ENCODE measurements at regions not wholly inside any gene's neighbourhood (a gene's known extent, or its start where the extent isn't known, plus 50 kb on each side); places are given as distances from the start of the nearest gene placed in this dataset.

DNA sequence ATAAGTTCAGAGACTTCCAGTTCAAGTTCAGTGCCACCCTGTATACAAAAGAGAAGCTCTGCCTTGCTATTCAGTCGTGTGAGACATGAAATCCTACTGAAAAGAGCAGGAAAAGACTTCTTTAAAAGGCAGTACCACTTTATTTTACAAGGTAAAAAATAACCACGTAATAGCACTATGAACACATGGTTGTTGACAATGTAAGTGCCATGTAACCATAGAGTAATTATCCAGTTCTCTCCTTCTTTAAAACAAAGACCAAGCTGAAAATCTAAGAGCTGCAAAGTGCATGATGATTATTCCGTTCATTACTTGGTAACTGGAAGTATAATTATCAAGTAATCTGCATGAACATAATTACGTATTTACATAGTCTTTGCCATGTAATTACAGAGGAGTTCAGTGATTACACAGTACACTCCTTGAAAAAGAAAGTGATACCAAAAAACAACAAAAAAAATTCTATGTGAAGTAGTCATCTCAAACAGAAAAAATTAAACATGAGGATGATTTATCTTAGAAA is 288.7 kb downstream of the EFNB2 start:
- Mint-ChIP-seq H3K4me3 (no peak overlapping the region), H3K27me3 (ENCODE audit: low read depth) (no peaks in the 10 kb centered on the region), H3K4me1 (no peaks in the 10 kb centered on the region), H3K36me3 (ENCODE audit: low read depth) (no peaks in the 10 kb centered on the region), H3K9me3 (peaks cover 5% of the 10 kb centered on the region), H3K27ac (no peak overlapping the region)
- TF ChIP-seq, protein P1, sequence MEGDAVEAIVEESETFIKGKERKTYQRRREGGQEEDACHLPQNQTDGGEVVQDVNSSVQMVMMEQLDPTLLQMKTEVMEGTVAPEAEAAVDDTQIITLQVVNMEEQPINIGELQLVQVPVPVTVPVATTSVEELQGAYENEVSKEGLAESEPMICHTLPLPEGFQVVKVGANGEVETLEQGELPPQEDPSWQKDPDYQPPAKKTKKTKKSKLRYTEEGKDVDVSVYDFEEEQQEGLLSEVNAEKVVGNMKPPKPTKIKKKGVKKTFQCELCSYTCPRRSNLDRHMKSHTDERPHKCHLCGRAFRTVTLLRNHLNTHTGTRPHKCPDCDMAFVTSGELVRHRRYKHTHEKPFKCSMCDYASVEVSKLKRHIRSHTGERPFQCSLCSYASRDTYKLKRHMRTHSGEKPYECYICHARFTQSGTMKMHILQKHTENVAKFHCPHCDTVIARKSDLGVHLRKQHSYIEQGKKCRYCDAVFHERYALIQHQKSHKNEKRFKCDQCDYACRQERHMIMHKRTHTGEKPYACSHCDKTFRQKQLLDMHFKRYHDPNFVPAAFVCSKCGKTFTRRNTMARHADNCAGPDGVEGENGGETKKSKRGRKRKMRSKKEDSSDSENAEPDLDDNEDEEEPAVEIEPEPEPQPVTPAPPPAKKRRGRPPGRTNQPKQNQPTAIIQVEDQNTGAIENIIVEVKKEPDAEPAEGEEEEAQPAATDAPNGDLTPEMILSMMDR (IDR thresholded peaks at IDR 0.05; ENCODE audit: unreplicated experiment in 3 of 3), result no peak

DNA sequence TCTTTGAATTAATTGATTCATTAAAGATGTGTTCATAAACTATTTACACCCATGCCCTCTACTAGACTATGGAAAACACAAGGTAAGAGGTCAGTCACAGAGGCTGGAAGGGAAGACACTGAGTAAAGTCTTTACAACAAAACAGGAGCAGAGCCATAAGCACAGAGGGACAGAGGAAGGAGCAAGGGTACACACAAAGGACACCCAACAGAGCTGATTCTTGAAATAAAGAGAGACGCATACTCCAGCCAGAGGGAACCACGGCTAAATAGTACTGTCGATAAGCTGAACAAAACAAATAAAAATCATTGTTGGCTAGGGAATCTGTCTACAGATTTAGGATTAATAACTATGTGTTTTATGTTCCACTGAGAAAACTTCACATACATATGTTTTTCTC is 289.2 kb downstream of the EFNB2 start:
- TF ChIP-seq, protein P1 (IDR thresholded peaks at IDR 0.05; ENCODE audit: unreplicated experiment in 3 of 3), result no peak

DNA sequence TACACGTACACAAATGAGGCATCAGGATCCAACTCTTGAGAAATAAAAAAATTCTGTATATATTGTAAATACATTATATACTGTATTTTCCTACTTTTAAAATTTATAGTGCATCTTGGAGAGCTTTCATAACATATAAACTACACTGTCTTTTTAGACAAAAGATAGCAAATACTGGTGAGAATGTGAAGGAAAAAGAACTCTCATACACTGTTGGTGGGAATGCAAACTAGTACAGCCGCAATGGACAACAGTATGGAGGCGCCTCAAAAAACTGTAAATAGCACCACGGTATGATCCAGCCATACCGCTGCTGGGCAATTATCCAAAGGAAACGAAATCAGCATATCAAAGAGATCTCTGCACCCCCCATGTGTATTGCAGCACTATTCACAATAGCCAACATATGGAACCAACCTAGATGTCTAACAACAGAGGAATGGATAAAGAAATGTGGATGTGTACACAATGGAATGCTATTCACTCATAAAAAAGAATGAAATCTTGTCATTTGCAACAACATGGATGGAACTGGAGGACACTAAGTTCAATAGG is 292.4 kb downstream of the EFNB2 start:
- H3K36me3 Mint-ChIP-seq (ENCODE audit: low read depth), result no peaks in the 10 kb centered on the region
- H3K9me3 Mint-ChIP-seq, result no peaks in the 10 kb centered on the region
- no peak overlapping the region for H3K4me3 Mint-ChIP-seq
- no peak overlapping the region for H3K27ac Mint-ChIP-seq
- no peaks in the 10 kb centered on the region for H3K4me1 Mint-ChIP-seq
- H3K27me3 Mint-ChIP-seq (ENCODE audit: low read depth), result no peaks in the 10 kb centered on the region
- TF ChIP-seq, protein P1 (IDR thresholded peaks at IDR 0.05; ENCODE audit: unreplicated experiment in 3 of 3), result no peak

More for the DNA sequence above, 289.2 kb downstream of the EFNB2 start:
- no peaks in the 10 kb centered on the region for H3K36me3 Mint-ChIP-seq (ENCODE audit: low read depth)
- H3K4me3 Mint-ChIP-seq, result no peak overlapping the region
- no peak overlapping the region for H3K27ac Mint-ChIP-seq
- no peaks in the 10 kb centered on the region for H3K4me1 Mint-ChIP-seq
- H3K27me3 Mint-ChIP-seq (ENCODE audit: low read depth), result no peaks in the 10 kb centered on the region
- H3K9me3 Mint-ChIP-seq, result peaks cover 2% of the 10 kb centered on the region

DNA sequence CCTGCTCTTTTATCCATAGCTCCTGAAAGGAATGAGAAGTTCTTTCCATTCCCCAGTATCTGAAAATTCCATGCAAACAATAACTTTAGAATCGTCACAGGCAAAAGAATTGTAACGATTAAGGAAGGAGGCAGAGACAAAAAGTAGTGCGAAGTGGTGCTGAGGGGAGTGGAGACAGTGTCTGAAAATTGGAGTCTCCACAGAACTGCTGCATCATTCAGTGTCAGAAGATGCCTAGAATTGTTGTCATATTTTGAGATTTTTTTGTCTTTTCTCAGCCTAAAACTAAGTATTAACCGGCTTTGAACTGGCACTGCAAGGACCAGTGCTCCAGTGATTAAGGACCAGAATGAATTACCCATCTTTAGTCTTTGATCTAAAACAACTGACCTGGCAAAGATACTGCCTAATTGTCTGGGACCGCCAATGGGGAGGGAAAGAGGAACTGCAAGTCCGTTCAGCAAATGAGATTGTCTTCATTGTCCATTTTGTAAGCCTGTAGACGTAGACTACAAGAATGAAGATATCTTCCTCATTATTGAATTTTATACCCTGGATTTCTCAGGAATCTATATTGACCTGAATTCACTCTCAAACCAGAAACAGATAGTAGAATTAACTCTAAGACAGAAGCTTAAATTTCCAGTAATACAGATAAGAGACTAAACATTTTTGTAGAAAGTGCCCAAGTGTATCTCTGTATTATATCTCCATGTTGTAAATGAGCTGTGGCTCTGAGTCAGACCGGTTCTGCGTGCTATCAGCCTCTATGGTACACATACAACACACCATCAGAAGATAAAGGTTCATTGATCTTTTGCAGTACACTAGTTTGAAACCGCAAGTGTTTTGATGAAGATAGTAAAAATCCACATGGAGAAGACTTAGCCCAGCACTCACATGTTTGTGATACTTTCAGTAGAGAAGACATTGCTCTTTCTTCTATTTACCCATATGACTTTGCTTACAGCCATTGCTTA is 293.2 kb downstream of the EFNB2 start:
- H3K4me3 Mint-ChIP-seq, result no peak overlapping the region
- no peaks in the 10 kb centered on the region for H3K4me1 Mint-ChIP-seq
- no peaks in the 10 kb centered on the region for H3K27me3 Mint-ChIP-seq (ENCODE audit: low read depth)
- TF ChIP-seq, protein P1 (IDR thresholded peaks at IDR 0.05; ENCODE audit: unreplicated experiment in 3 of 3), result no peak
- H3K9me3 Mint-ChIP-seq, result no peaks in the 10 kb centered on the region
- H3K27ac Mint-ChIP-seq, result no peak overlapping the region
- H3K36me3 Mint-ChIP-seq (ENCODE audit: low read depth), result no peaks in the 10 kb centered on the region

DNA sequence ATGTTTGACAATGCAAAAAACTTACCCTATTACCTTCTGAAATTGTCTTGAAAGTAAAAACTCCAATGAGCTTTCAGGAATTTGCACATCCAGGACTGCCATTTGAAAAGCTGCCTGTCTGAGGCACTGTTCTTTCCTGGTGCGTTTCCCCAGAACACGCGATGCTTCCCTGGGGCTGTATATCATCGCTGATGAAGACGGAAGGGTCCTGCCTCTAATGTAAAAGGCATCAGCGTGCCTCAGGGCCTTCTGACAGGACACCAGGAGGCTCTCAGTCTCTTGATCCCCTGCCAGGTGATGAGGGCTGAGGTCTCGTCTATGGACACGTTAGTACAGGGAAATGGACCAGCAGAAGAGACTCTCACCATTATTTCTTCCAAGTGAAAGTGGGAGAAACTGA is 296.8 kb downstream of the EFNB2 start:
- no peaks in the 10 kb centered on the region for H3K9me3 Mint-ChIP-seq

More for the DNA sequence above, 296.8 kb downstream of the EFNB2 start:
- Mint-ChIP-seq H3K4me1 (no peaks in the 10 kb centered on the region), H3K36me3 (ENCODE audit: low read depth) (no peaks in the 10 kb centered on the region), H3K27me3 (ENCODE audit: low read depth) (no peaks in the 10 kb centered on the region), H3K27ac (no peak overlapping the region), H3K4me3 (no peak overlapping the region)
- TF ChIP-seq, protein P1 (IDR thresholded peaks at IDR 0.05; ENCODE audit: unreplicated experiment in 3 of 3), result no peak
